GM18861 (cell line): ENCODE measurements at regions not wholly inside any gene's neighbourhood (a gene's known extent, or its start where the extent isn't known, plus 50 kb on each side); places are given as distances from the start of the nearest gene placed in this dataset.

Experiments used
- ATAC-seq: cut with Tn5 transposase; IDR thresholded peaks from one replicate; pipeline ENCODE4 v1.9.1; 2021; ENCODE audit not compliant: unreplicated experiment

DNA sequence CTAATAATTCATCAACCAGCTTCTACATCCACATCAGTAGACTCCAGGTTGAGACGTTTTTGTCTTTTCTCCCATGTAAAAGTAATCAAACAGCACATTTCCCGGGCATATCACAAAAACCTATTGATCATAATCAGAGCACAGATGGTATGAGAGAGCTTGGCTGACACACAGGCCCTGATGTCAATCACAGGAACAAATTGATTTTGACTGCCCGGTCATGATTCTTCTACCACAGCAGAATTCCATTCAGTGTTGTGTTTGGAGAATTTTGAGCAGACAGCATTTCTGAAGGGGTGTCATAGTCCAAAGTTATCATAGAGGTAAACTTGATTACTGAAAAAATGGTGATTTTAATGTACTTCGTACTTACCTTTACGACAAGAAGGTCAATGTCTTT, 351.1 kb downstream of the ZSWIM6 start:
- no peak for ATAC-seq

DNA sequence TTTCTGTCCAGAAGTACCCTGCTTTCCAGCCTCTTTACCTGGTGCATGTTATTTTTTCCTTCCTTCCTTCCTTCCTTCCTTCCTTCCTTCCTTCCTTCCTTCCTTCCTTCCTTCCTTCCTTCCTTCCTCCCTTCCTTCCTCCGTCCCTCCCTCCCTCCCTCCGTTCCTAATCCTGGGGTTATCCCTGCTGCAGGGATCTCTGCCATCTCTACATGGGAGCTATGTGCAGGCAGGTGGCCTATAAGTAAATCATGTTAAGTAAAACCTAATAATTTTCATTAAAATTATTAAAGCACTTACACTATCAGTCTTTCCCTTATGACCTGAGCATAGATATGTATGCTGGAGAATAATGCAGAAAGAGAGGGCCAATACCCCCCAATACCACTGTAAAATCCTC, 351.9 kb downstream of the ZSWIM6 start:
- ATAC-seq = no peak

DNA sequence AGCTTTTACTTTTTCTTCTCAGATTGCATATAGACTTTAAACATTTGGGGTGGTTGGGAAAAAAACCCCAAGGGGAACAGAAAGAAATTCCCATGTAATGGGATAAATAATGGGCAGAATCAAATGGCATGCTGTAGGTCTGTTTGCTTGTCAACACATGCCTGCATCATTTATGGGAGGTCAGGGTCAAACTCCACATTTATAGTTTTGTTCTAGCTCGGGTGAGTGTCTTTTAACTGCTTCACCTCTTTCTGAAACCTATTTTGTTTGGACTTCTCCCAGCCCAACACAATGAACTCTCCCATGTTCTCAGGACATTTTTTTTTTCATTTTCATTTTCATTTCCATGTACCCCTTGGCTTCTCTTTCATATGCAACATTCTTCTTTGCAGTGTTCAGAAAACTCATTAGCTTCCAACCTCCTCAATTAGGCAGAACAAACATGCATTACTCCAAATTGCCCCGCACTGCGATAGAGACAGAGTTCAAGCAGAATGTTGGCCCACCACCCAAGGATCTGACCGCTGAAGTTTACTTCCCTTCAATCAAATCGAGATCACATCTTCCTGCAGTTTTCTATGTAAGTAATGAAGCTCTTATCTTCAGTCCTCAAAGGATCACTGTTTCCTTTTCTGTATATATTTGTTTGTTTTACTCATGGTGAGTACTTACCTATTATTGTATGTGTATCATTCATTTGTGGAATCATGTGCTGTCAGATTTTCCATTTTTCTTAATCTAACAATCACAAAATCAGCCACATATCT, 354.6 kb downstream of the ZSWIM6 start:
- ATAC-seq = no peak

DNA sequence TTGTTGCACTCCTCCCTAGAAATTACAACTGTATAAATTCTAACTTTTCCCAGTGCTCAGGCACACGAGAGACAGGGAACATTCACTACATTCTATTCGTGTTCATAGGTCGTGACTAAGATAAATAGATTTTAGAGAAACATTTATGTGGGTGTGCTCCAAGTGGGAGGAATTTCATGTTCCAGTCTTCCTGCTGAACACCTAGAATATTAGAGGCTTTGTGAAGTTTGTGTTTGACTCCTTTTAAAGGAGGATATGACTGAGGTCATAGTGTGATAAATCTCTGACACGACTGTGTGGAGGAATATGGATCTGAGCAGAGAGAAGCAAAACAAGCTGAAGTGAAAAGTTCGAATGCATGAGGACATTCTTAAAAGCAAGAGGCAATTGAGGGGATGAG, 355.3 kb downstream of the ZSWIM6 start:
- ATAC-seq = no peak

DNA sequence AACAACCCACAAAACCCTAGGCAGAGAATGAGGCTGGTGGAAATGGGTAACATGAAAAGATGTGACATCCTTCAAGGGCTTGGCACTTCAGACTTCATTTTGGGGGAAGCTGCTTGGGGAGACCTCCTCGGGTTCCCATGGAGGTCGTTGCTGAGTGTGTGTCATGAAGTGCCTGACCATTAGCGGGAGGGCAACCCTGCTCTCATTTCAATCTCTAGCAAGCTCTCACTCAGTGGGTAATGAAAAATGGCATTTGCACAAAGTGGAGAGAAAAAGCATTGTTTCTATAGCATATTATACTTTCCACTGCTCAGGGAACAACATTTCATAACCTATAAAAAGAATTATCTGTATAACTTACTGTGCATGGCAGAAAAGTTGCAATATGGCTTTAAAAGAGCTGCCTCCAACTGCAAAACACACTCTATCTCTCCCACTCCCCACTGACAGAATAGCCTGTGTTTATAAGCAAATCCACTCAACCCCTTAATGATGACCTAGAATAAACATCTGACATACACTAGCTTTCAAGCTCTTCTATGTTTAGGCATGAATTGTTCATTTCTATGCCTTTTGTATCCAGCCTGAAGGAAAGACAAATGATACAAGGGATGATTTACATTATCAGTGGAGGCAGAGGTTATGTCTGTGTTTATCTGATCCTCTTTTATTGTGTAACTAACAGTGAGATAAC, 357.2 kb downstream of the ZSWIM6 start:
- no peak for ATAC-seq

DNA sequence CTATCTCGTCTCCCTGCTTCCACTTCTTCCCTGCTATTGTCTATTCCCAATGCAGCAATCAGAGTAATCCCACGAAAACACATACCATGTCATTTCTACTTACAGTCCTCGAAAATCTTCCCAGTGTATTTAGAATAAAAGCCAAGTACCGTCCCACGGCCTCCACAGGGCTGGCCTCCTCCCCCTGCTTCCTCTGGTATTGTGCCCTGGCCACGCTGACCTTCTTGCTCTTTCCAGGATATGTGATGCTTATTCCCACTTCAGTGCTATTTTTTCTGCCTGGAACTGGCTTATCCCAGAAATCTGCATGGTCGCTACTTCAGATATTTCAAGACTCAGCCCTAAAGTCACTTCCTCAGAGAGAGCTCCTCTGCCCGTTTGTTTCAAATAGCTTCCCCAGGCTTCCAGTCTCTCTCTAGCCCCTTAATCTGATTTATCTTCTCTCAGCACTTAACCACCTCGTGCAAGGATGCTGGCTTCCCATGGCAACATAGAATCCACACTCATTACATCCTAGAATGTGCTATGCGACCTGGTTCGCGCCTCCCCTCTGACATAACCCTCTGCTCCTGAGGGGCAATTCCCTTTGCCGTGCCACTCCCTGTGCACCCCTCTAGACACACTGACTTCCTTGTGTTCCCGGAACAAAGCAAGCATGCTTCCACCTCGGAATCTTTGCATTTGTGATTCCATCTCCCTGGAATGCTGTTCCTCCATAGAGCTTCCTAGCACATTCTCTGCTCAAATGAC, 365.9 kb downstream of the ZSWIM6 start:
- ATAC-seq = no peak

DNA sequence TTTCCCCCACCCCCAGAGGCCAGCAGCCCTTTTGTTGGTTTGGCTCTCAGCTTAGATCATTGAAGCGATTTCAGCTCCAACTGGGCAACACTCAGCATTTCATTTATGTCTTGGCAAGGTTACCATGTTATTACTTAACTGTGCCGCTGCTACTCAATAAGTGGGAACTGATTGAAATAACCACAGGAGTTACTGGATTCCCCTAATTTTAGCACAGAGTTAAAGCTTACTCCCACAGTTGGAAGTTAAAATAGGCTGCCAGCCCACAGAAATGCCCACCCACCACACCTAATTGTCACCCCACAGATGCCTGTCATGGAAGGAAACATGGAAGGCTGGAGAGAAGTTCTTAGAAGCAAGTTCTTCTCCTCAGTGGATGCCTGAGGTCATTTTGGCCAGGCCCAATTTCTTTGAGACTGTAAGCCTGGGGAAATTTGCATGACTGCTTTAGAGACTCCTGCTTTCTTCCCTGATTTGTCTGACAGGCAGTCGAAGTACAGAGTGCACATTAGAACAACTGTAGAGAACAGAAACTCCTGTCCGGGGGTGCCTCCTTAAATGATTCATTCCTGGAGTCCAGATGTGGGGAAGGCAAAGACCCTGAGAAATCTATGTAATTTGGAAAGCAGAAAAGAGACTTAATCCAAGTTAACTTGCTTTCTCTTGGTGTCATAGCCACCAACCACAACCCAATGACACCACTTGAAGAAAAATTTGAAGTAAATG, 370.0 kb downstream of the ZSWIM6 start:
- peak; percentile 42 for ATAC-seq

DNA sequence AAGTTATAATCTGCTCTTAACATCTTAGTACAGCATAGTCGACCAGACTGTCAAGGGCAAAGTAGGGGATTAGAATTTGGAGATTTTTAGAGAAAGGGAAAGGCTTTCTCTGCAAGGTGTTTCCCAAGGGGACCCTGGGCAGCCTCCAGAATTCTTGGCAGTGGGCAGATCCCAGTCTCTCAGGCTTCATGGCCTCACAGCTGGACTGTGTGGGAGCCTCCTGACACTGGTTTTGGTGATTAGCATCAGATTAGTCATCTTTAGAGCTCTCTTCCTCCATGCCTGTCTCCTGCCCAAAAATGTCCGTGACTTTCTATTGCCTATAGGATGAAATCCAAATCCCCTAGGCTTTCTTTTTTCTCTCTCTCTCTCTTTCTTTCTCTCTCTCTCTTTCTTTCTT, 370.7 kb downstream of the ZSWIM6 start:
- ATAC-seq = no peak

DNA sequence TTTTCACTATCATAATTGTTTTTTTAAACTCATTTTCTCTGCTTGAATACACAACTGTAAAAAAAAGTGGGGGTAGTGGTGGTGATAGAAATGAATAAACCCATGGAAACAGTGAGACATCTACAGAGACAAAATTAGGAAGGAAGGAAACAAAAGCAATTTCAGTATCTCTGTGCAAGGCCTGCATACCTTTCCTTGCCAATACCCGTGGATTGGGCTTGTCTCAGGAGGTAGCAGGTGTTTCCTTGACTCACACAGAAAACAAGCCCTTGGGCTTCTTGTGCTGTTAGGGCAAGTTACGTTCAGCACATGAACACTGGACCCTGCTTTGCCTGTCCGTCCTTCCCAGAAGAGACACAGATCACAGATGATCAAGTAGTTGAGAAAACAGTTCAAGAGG, 372.2 kb downstream of the ZSWIM6 start:
- no peak for ATAC-seq

DNA sequence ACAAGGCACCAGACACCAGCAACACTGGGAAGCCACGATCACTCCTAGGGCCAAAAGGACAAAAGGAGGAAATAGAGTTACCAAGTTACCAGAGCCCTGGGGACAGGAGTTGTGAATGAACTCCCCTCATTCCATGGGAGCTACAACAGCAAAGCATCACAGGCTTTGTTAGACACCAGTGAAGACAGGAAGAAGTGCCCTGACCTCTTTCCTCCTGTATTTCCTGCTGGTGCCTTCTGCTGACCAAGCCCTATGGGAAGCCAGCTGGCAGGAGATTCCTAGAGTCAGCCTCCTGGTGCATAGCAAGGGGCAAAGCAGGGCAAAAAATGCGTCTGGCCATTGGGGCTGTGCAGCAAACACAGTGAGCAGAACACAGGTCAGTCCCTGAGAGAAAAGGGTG, 374.7 kb downstream of the ZSWIM6 start:
- ATAC-seq = no peak

DNA sequence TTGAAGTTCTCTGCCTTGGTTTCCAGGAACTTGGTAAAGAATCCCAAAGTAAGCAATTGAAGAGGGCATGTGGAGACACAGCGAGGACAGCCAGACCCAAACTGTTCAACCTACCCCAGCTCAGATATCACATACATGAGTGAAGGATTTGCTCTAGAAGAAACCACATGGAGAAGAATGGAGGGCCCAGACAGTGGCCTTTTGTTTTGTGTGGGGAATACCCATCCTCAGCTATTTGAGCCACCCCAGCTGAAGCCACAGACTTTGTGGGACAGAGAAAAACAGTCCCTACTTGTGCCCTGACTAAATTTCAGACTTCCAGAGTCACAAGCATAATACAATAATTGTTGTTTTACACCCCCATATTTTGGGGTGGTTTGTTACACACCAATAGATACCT, 387.1 kb downstream of the ZSWIM6 start:
- ATAC-seq = no peak

DNA sequence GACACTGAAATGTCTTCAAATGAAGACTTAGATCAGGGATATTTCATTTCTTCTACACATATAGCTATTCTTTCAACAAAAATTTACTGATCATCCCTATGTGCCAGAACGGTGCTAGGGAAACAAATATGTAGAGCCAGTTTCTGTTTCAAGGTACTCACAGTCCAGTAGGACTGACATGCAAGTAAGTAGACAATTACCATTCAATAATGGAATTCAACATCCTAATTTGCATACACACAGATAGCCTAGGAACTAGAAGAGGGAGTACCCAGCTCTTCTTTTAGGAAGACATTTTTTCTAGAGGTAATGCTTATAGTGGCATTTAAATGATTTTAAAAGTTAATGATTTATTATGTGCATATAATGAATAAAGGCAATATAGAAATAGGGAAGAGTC, 388.8 kb downstream of the ZSWIM6 start:
- no peak for ATAC-seq

DNA sequence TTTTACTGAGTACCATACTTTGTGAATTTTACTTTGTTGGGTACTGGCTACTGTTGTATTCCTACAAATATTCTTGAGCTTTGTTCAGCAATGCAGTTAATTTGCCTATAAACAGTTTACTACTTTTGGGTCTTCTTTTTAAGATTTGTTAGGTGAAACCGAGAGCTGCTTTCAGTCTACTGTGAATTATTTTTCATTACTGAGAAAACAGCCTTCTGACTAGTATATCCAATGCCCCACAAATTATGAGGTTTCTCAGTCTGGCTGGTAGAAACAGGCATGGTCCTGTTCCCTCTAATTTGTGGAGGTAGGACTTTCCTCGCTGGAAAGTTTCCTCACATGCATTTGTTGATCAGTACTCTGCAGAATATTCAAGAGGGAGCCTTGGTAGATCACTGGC, 392.0 kb downstream of the ZSWIM6 start:
- no peak for ATAC-seq

DNA sequence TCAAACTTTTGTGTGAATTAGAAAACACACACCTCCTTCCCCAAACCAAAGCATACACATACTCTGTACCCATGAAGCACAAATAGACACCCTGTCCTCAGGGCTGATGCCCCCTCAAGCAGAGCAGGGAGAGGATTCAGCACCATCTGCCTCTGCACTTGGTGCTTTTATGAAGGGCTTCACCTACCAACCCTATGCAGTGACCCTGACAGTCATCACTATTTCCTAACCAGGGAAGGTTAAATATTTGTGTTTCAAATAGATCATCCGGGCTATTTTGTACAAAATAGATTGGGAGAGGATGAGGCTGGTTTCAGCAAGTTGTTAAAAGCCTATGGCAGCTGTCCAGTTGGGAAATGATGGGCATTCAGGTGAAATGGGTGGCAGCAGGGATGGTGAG, 396.2 kb downstream of the ZSWIM6 start:
- ATAC-seq = no peak

DNA sequence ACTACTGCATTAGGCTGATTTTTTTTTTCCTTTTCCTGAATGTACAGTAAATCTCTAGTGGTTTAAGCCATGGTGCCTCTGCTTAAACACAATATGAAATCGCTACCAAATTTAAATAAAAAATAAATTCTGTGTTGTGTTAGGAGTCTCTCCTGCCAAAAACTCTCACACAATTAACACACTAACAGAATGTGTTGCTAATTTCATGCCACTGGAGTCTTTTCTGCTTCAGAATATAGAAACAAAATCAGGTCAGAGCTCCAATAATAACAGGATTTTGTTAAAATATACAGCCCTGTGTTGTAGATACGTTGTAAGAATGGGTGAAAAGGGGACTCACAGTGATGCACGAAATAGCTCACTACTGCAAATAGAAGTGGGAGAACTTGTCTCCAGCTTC, 398.8 kb downstream of the ZSWIM6 start:
- ATAC-seq = no peak

DNA sequence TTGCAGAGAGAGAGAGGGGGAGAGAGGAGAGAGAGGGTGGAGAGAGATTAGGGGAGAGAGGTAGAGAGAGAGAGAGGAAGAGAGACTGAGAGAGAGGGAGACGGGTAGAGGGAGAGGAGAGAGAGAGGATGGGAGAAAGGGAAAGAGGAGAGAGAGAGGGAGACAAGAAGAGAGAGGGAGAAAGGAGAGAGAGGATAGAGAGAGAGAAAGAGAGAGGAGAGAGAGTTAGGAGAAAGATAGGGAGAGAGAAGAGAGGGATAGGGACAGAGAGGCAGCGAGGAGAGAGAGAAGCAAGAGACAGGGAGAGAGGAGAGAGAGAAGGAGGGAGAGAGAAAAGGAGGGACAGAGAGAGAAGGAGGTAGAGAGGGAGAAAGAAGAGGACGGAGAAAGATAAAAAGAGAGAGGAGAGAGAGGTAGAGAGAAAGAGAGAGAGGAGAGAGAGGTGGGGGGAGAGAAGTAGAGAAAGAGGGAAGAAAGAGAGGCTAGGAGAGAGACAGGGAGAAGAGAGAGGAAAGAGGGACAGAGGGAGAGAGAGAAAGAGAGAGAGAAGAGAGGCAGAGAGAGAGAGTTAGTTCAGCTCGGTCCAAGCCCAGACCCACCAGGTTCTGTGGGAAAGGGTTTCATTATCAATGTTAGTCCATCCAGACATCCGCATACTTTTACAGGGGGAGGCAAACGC, 399.3 kb downstream of the ZSWIM6 start:
- no peak for ATAC-seq

DNA sequence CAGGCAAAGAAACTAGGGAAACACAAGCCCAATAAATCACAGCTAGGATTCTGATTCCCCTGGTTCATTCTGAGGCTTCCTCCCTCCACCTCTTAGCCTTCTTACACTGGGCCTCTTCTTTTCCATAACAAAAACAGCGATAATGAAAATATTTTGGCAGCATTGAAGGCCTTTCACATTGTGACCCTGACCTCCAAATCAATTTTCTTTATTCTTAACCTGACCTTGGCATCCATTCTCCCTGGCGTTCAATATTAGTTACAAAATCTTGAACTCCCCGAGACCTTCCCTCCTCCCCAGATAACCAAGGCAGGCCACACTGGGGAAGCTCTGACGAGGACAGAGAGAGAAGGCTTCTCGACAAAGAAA, 399.9 kb downstream of the ZSWIM6 start:
- no peak for ATAC-seq

DNA sequence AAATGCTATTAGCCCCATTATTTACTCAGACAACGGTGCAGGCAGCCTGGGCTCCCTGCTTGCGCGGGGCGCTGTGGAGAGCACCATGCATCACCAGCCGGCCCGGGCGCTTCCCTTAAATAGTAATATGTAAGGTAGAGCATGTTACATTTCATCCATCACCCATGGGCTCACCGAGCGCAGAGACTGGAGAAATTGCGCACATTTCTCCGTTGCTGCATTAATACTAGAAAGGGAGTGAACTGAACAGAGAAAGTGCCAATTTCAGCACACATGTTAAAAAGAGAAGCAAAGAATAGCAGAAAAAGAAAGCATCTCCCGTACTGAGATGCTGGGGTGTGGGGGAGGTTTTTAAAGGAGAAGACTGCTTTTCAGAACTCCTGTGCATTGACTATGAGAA, 400.3 kb downstream of the ZSWIM6 start:
- no peak for ATAC-seq

DNA sequence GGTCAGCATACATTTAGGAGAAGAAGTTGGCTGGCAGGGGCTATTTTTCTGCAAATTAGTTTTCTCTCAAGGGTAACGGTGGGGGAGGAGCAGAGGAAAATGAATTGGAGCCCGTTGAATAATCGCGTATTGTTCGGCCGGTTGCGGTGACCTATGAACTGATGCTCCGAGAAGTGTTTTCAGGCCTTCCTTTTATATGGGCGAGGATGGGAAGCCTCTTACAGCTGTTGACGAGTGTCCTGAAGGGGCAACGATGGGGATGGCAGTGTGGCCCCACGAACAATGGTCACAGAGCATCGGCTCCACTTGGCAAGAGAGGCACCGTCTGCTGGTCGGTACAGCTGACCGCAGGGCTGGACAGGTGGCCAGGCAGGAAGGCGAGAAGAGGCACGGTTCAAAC, 400.7 kb downstream of the ZSWIM6 start:
- no peak for ATAC-seq

DNA sequence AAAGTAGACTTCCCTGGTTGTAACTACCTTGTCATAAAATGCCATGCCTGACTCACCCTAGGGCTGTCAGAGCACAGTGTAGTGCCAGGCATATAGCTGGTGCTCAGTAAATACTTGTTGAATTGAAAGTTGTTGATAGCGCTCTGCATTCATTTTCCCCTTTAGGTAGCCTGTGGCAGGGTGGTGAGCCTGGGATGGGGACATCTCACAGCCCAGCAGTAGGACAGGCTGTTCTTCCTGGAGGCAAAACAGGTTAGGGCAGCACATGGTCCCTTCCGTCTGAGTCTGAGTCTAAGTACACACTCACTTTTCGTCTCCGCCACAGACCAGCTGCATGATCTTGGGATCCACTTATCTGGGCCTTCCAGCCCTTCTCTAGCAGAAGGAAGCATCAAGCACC, 401.9 kb downstream of the ZSWIM6 start:
- no peak for ATAC-seq

DNA sequence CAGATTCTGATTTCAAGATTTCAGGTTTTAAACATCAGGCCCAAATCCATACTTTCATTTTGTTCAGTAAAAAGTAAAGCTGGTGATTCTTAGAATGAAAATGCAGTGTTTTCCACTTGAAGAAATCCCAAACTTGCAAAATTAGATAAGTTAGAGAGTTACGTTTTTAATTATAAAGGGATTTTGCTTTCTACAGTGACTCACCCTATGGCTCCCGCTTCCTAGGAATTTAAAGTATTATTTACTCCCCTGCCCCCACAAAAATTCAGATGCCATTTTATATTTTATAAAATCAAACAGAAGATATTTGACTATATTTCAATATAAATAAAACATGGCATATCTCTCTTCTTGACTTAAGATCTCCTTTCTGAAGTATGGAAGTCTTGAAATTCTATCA, 402.9 kb downstream of the ZSWIM6 start:
- ATAC-seq = no peak
